Thymus (tissue), 11 donors: ENCODE measurements at regions not wholly inside any gene's neighbourhood (a gene's known extent, or its start where the extent isn't known, plus 50 kb on each side); places are given as distances from the start of the nearest gene placed in this dataset.
"Not testable (repeated sequence)": the region's sequence is repeated elsewhere in the genome, so short reads cannot be mapped to it uniquely, and the experiment has no call there.

Source experiments
- DNase-seq, 9 donors: peaks; one replicate each; pipeline ENCODE4 v3.0.0-alpha.2; 2013; ENCODE audit warnings: low spot score in 9 of 9, low read depth in 6 of 9, missing footprints in 1 of 9
- H3K27ac ChIP-seq, 2 donors: one replicate each; pipeline ENCODE4 v1.5.1; 2013; ENCODE audit warnings: control low read depth in 1 of 2, low read depth in 1 of 2, low read length in 1 of 2, mild to moderate bottlenecking in 1 of 2, moderate library complexity in 1 of 2
- H3K27me3 ChIP-seq, 2 donors: one replicate each; pipeline ENCODE4 v1.5.1; 2013; ENCODE audit warnings: low read length in 1 of 2; ENCODE audit not compliant: control insufficient read depth in 2 of 2, insufficient read depth in 1 of 2
- H3K36me3 ChIP-seq, 2 donors: one replicate each; pipeline ENCODE4 v1.5.1; 2013; ENCODE audit warnings: low read length in 1 of 2, mild to moderate bottlenecking in 1 of 2, moderate library complexity in 1 of 2; ENCODE audit not compliant: control insufficient read depth in 2 of 2, insufficient read depth in 2 of 2
- H3K4me1 ChIP-seq, 2 donors: one replicate each; pipeline ENCODE4 v1.5.1; 2013; ENCODE audit warnings: low read length in 2 of 2; ENCODE audit not compliant: control insufficient read depth in 2 of 2, insufficient read depth in 2 of 2
- H3K4me3 ChIP-seq, 2 donors: one replicate each; pipeline ENCODE4 v1.5.1; 2013; ENCODE audit warnings: low read length in 2 of 2, control low read depth in 1 of 2, mild to moderate bottlenecking in 1 of 2
- H3K9me3 ChIP-seq, 2 donors: one replicate each; pipeline ENCODE4 v1.5.1; 2013; ENCODE audit warnings: low read length in 1 of 2, mild to moderate bottlenecking in 1 of 2; ENCODE audit not compliant: control insufficient read depth in 2 of 2, insufficient read depth in 1 of 2
- WGBS: extraction: QIAGEN DNeasy Blood & Tissue Kit; methylation state at CpG from one replicate; pipeline ENCODE4 v1.1.7; 2013; 5-methylcytosine and 5-hydroxymethylcytosine counted together
- donor health status: healthy.

GRCh38 chr16:21541611-21542051, 57.7 kb upstream of the METTL9 start:
- WGBS: 14% methylated on average over 9 of the region's 10 CpGs
- not testable (repeated sequence) for DNase-seq, H3K27me3 ChIP-seq, H3K36me3 ChIP-seq, H3K4me3 ChIP-seq, H3K27ac ChIP-seq, H3K9me3 ChIP-seq
- peaks cover 0 to 27% of the 10 kb centered on the region in 2 donors for H3K4me1 ChIP-seq

- not testable (repeated sequence) for H3K27me3 ChIP-seq, H3K27ac ChIP-seq, H3K36me3 ChIP-seq, H3K4me3 ChIP-seq, H3K9me3 ChIP-seq, DNase-seq
- H3K4me1 ChIP-seq: peaks cover 0 to 27% of the 10 kb centered on the region in 2 donors
- 56% methylated on average over 10 of the region's 15 CpGs for WGBS
Observed at GRCh38 chr16:21542075-21542474, 57.3 kb upstream of the METTL9 start.

- not testable (repeated sequence) for H3K4me3 ChIP-seq, DNase-seq, H3K36me3 ChIP-seq, H3K27me3 ChIP-seq, H3K27ac ChIP-seq, H3K9me3 ChIP-seq
- WGBS: 51% methylated on average over 10 of the region's 15 CpGs
- peaks cover 0 to 27% of the 10 kb centered on the region in 2 donors for H3K4me1 ChIP-seq
Observed at GRCh38 chr16:21542491-21543124, 56.8 kb upstream of the METTL9 start.

- 70% methylated on average over 12 of the region's 12 CpGs for WGBS
- DNase-seq, H3K36me3 ChIP-seq, H3K27me3 ChIP-seq, H3K4me3 ChIP-seq, H3K9me3 ChIP-seq, H3K27ac ChIP-seq: not testable (repeated sequence)
- H3K4me1 ChIP-seq: peaks cover 0 to 27% of the 10 kb centered on the region in 2 donors
Observed at GRCh38 chr16:21543151-21543836, 56.1 kb upstream of the METTL9 start.

- H3K27ac ChIP-seq, H3K36me3 ChIP-seq, H3K9me3 ChIP-seq, DNase-seq, H3K4me3 ChIP-seq, H3K27me3 ChIP-seq: not testable (repeated sequence)
- 94% methylated on average over 28 of the region's 30 CpGs for WGBS
- H3K4me1 ChIP-seq: peaks cover 0 to 25% of the 10 kb centered on the region in 2 donors
Observed at GRCh38 chr16:21545664-21546326, 53.6 kb upstream of the METTL9 start.

- not testable (repeated sequence) for DNase-seq
- 97% methylated on average over 7 of the region's 7 CpGs for WGBS
Observed at GRCh38 chr16:21549396-21549795, 50.0 kb upstream of the METTL9 start.

More at GRCh38 chr16:21549396-21549795, 50.0 kb upstream of the METTL9 start:
- H3K4me3 ChIP-seq, H3K27me3 ChIP-seq, H3K4me1 ChIP-seq, H3K9me3 ChIP-seq, H3K27ac ChIP-seq, H3K36me3 ChIP-seq: not testable (repeated sequence)
